Esophagus squamous epithelium (tissue), 5 donors: ENCODE measurements at regions not wholly inside any gene's neighbourhood (a gene's known extent, or its start where the extent isn't known, plus 50 kb on each side); places are given as distances from the start of the nearest gene placed in this dataset.

Experiments used
- DNase-seq: peaks from one replicate; lab custom pipeline; 2025; lab: John Stamatoyannopoulos, UW
- H3K27ac ChIP-seq, 4 donors: fragments of 200-600 bp; sonication (generic); one replicate each; pipeline ENCODE4 v1.5.1; 2016 to 2019; ENCODE audit warnings: mild to moderate bottlenecking in 1 of 4
- H3K27me3 ChIP-seq, 4 donors: fragments of 200-600 bp; sonication (generic); 1 replicate in 3 of 4; 2 replicates in 1 of 4; pipeline versions ENCODE4 v1.5.1 to v1.6.0; 2017 to 2021; ENCODE audit warnings: antibody characterized with exemption in 1 of 4
- H3K36me3 ChIP-seq, 3 donors: fragments of 200-600 bp; sonication (generic); one replicate each; pipeline ENCODE4 v1.5.1; 2016 to 2019
- H3K4me1 ChIP-seq, 3 donors: fragments of 200-600 bp; sonication (generic); one replicate each; pipeline ENCODE4 v1.5.1; 2017 to 2019
- H3K4me3 ChIP-seq, 4 donors: fragments of 200-600 bp; sonication (generic); 1 replicate in 3 of 4; 2 replicates in 1 of 4; pipeline ENCODE4 v1.5.1; 2016 to 2019; ENCODE audit warnings: mild to moderate bottlenecking in 2 of 4, moderate library complexity in 1 of 4
- H3K9me3 ChIP-seq, 3 donors: fragments of 200-600 bp; sonication (generic); one replicate each; pipeline ENCODE4 v1.5.1; 2016 to 2019
- CTCF ChIP-seq, 6 experiments: fragments of 450-650 bp in 4 of 6; fragments of 200-600 bp in 2 of 6; sonication (generic) in 2 of 6; IDR thresholded peaks; one replicate each; pipeline ENCODE4 v1.5.1; 2016 to 2019; ENCODE audit warnings: antibody characterized with exemption in 6 of 6, mild to moderate bottlenecking in 4 of 6, moderate library complexity in 4 of 6
- POLR2A ChIP-seq, 4 donors: fragments of 450-650 bp; IDR thresholded peaks; one replicate each; pipeline ENCODE4 v1.6.1; 2017; ENCODE audit warnings: antibody characterized with exemption in 4 of 4, mild to moderate bottlenecking in 4 of 4, moderate library complexity in 3 of 4
- WGBS, 2 donors: methylation state at CpG; one replicate each; pipeline ENCODE4 v1.1.5; 2018; 5-methylcytosine and 5-hydroxymethylcytosine counted together
- intact Hi-C: fragments of 100-400 bp; cut with DNase I; formaldehyde crosslinking; loops from one replicate; pipeline ENCODE4 v1.15.0; 2022
- donor health status: DM: yes; HTN: yes; CAD: no.

GRCh38 chr6:133683308-133683580 lies 205.7 kb upstream of the TCF21 start:
- Histone ChIP-seq H3K27ac (no peak overlapping the region), H3K27me3 (no peaks in the 10 kb centered on the region), H3K4me3 (no peak overlapping the region), H3K4me1 (no peaks in the 10 kb centered on the region), H3K9me3 (no peaks in the 10 kb centered on the region), H3K36me3 (no peaks in the 10 kb centered on the region)
- 55 to 67% methylated on average over 1 of the region's 1 CpG for WGBS, 2 donors
- TF ChIP-seq CTCF (IDR thresholded peaks at IDR 0.05) (no peak), POLR2A (IDR thresholded peaks at IDR 0.05) (no peak)
- no peak for DNase-seq
- intact Hi-C loops = no loop called here

- Histone ChIP-seq H3K36me3 (no peaks in the 10 kb centered on the region), H3K27ac (no peak overlapping the region), H3K9me3 (no peaks in the 10 kb centered on the region), H3K4me1 (no peaks in the 10 kb centered on the region), H3K4me3 (no peak overlapping the region), H3K27me3 (no peaks in the 10 kb centered on the region)
- TF ChIP-seq POLR2A (IDR thresholded peaks at IDR 0.05) (no peak), CTCF (IDR thresholded peaks at IDR 0.05) (no peak)
- 41 to 61% methylated on average over 2 of the region's 2 CpGs for WGBS, 2 donors
- intact Hi-C loops = no loop called here
- no peak for DNase-seq
Measured at GRCh38 chr6:133683606-133684005, 205.3 kb upstream of the TCF21 start.

- Histone ChIP-seq H3K27me3 (no peaks in the 10 kb centered on the region), H3K9me3 (no peaks in the 10 kb centered on the region), H3K4me1 (no peaks in the 10 kb centered on the region), H3K4me3 (no peak overlapping the region), H3K36me3 (no peaks in the 10 kb centered on the region), H3K27ac (no peak overlapping the region)
- no peak for TF ChIP-seq POLR2A (IDR thresholded peaks at IDR 0.05)
- TF ChIP-seq CTCF (IDR thresholded peaks at IDR 0.05) = no peak
- WGBS, 2 donors = 64 to 69% methylated on average over 5 of the region's 5 CpGs
- intact Hi-C loops = no loop called here
- DNase-seq = no peak
Measured at GRCh38 chr6:133688705-133689492, 200.0 kb upstream of the TCF21 start.

- no peak for DNase-seq
- Histone ChIP-seq H3K4me3 (no peak overlapping the region), H3K27ac (no peak overlapping the region), H3K4me1 (no peaks in the 10 kb centered on the region), H3K27me3 (no peaks in the 10 kb centered on the region), H3K9me3 (no peaks in the 10 kb centered on the region), H3K36me3 (no peaks in the 10 kb centered on the region)
- TF ChIP-seq POLR2A (IDR thresholded peaks at IDR 0.05) (no peak), CTCF (IDR thresholded peaks at IDR 0.05) (no peak)
- intact Hi-C loops = no loop called here
- WGBS, 2 donors = 75 to 76% methylated on average over 4 to 5 of the region's 5 CpGs
Measured at GRCh38 chr6:133689863-133690262, 199.1 kb upstream of the TCF21 start.

GRCh38 chr6:133693565-133693964 lies 195.3 kb upstream of the TCF21 start:
- intact Hi-C loops = no loop called here
- Histone ChIP-seq H3K4me3 (no peak overlapping the region), H3K27me3 (no peaks in the 10 kb centered on the region), H3K9me3 (no peaks in the 10 kb centered on the region), H3K27ac (no peak overlapping the region), H3K36me3 (no peaks in the 10 kb centered on the region), H3K4me1 (no peaks in the 10 kb centered on the region)
- no peak for DNase-seq
- TF ChIP-seq CTCF (IDR thresholded peaks at IDR 0.05) (no peak), POLR2A (IDR thresholded peaks at IDR 0.05) (no peak)
- WGBS, 2 donors = 93 to 94% methylated on average over 1 of the region's 1 CpG
